Vagina (tissue), 2 donors: ENCODE measurements at regions not wholly inside any gene's neighbourhood (a gene's known extent, or its start where the extent isn't known, plus 50 kb on each side); places are given as distances from the start of the nearest gene placed in this dataset.

ENCODE experiments used
- DNase-seq, 2 donors: peaks; one replicate each; pipeline ENCODE4 v3.0.0-alpha.2; 2017; ENCODE audit errors: extremely low spot score in 2 of 2
- H3K27ac ChIP-seq: fragments of 200-600 bp; sonication (generic); one replicate; pipeline ENCODE4 v1.5.1; 2019
- H3K27me3 ChIP-seq: fragments of 200-600 bp; sonication (generic); one replicate; pipeline ENCODE4 v1.5.1; 2019
- H3K36me3 ChIP-seq, 2 donors: fragments of 200-600 bp; sonication (generic); one replicate each; pipeline ENCODE4 v1.5.1; 2017 to 2019
- H3K4me1 ChIP-seq: fragments of 200-600 bp; sonication (generic); one replicate; pipeline ENCODE4 v1.5.1; 2019
- H3K4me3 ChIP-seq, 2 donors: fragments of 200-600 bp; sonication (generic); 1 replicate in 1 of 2; 2 replicates in 1 of 2; pipeline ENCODE4 v1.5.1; 2016 to 2019
- H3K9me3 ChIP-seq: fragments of 200-600 bp; sonication (generic); one replicate; pipeline ENCODE4 v1.5.1; 2019
- CTCF ChIP-seq, 3 experiments: fragments of 450-650 bp in 2 of 3; fragments of 200-600 bp in 1 of 3; sonication (generic) in 1 of 3; IDR thresholded peaks; one replicate each; pipeline ENCODE4 v1.5.1; 2017 to 2019; ENCODE audit warnings: antibody characterized with exemption in 3 of 3, mild to moderate bottlenecking in 2 of 3, moderate library complexity in 2 of 3
- POLR2A ChIP-seq, 2 donors: fragments of 450-650 bp; IDR thresholded peaks; one replicate each; pipeline ENCODE4 v1.6.1; 2017; ENCODE audit warnings: antibody characterized with exemption in 2 of 2, mild to moderate bottlenecking in 2 of 2, moderate library complexity in 2 of 2
- POLR2AphosphoS5 ChIP-seq, 2 donors: sonication (generic); formaldehyde crosslinking; IDR thresholded peaks; one replicate each; pipeline ENCODE4 v1.9.0; 2017; ENCODE audit warnings: antibody characterized with exemption in 2 of 2, mild to moderate bottlenecking in 2 of 2, low read depth in 1 of 2; ENCODE audit not compliant: insufficient read depth in 1 of 2
- intact Hi-C: fragments of 100-400 bp; cut with DNase I; formaldehyde crosslinking; loops from one replicate; pipeline ENCODE4 v1.15.1; 2023

- H3K4me3 ChIP-seq = no peak overlapping the region
- no peak for DNase-seq
- intact Hi-C loops = no loop called here
- H3K9me3 ChIP-seq = no peaks in the 10 kb centered on the region
- TF ChIP-seq POLR2A (IDR thresholded peaks at IDR 0.05) (no peak), CTCF (IDR thresholded peaks at IDR 0.05) (no peak), POLR2AphosphoS5 (IDR thresholded peaks at IDR 0.05; ENCODE audit: insufficient read depth in 1 of 2, low read depth in 1 of 2) (no peak)
- H3K36me3 ChIP-seq = no peaks in the 10 kb centered on the region
- peaks cover 16% of the 10 kb centered on the region for H3K4me1 ChIP-seq
- H3K27ac ChIP-seq = no peak overlapping the region
- no peaks in the 10 kb centered on the region for H3K27me3 ChIP-seq
Observed at GRCh38 chr5:124806026-124806372, 59.6 kb upstream of the ZNF608 start.

- intact Hi-C loops = no loop called here
- Histone ChIP-seq H3K27me3 (no peaks in the 10 kb centered on the region), H3K4me3 (no peak overlapping the region), H3K36me3 (no peaks in the 10 kb centered on the region), H3K4me1 (peaks cover 16% of the 10 kb centered on the region), H3K27ac (no peak overlapping the region), H3K9me3 (no peaks in the 10 kb centered on the region)
- no peak for DNase-seq
- no peak for TF ChIP-seq POLR2A (IDR thresholded peaks at IDR 0.05)
- TF ChIP-seq CTCF (IDR thresholded peaks at IDR 0.05) = no peak
- no peak for TF ChIP-seq POLR2AphosphoS5 (IDR thresholded peaks at IDR 0.05; ENCODE audit: insufficient read depth in 1 of 2, low read depth in 1 of 2)
Observed at GRCh38 chr5:124806373-124807077, 60.1 kb upstream of the ZNF608 start.

GRCh38 chr5:124808842-124809268, 62.4 kb upstream of the ZNF608 start:
- no peaks in the 10 kb centered on the region for H3K27me3 ChIP-seq
- intact Hi-C loops = no loop called here
- H3K4me3 ChIP-seq = no peak overlapping the region
- TF ChIP-seq CTCF (IDR thresholded peaks at IDR 0.05) = no peak
- no peak for TF ChIP-seq POLR2AphosphoS5 (IDR thresholded peaks at IDR 0.05; ENCODE audit: insufficient read depth in 1 of 2, low read depth in 1 of 2)
- TF ChIP-seq POLR2A (IDR thresholded peaks at IDR 0.05) = no peak
- no peak overlapping the region for H3K27ac ChIP-seq
- H3K9me3 ChIP-seq = no peaks in the 10 kb centered on the region
- no peaks in the 10 kb centered on the region for H3K36me3 ChIP-seq
- no peak for DNase-seq
- H3K4me1 ChIP-seq = peaks cover 16% of the 10 kb centered on the region

- Histone ChIP-seq H3K4me1 (peaks cover 16% of the 10 kb centered on the region), H3K27me3 (no peaks in the 10 kb centered on the region), H3K9me3 (no peaks in the 10 kb centered on the region), H3K36me3 (no peaks in the 10 kb centered on the region), H3K4me3 (no peak overlapping the region), H3K27ac (no peak overlapping the region)
- TF ChIP-seq POLR2AphosphoS5 (IDR thresholded peaks at IDR 0.05; ENCODE audit: insufficient read depth in 1 of 2, low read depth in 1 of 2) (no peak), CTCF (IDR thresholded peaks at IDR 0.05) (no peak), POLR2A (IDR thresholded peaks at IDR 0.05) (no peak)
- intact Hi-C loops = no loop called here
- DNase-seq = no peak
Observed at GRCh38 chr5:124810396-124811006, 64.1 kb upstream of the ZNF608 start.

GRCh38 chr5:124812771-124813358, 66.4 kb upstream of the ZNF608 start:
- no peak for TF ChIP-seq CTCF (IDR thresholded peaks at IDR 0.05)
- no peak for TF ChIP-seq POLR2A (IDR thresholded peaks at IDR 0.05)
- TF ChIP-seq POLR2AphosphoS5 (IDR thresholded peaks at IDR 0.05; ENCODE audit: insufficient read depth in 1 of 2, low read depth in 1 of 2) = no peak
- H3K4me3 ChIP-seq = no peak overlapping the region
- no peaks in the 10 kb centered on the region for H3K4me1 ChIP-seq
- H3K27ac ChIP-seq = no peak overlapping the region
- H3K27me3 ChIP-seq = no peaks in the 10 kb centered on the region
- DNase-seq = no peak
- H3K36me3 ChIP-seq = no peaks in the 10 kb centered on the region
- no peaks in the 10 kb centered on the region for H3K9me3 ChIP-seq
- intact Hi-C loops = no loop called here
